Lung (tissue), 11 donors: ENCODE measurements at regions not wholly inside any gene's neighbourhood (a gene's known extent, or its start where the extent isn't known, plus 50 kb on each side); places are given as distances from the start of the nearest gene placed in this dataset.
"Not testable (repeated sequence)": the region's sequence is repeated elsewhere in the genome, so short reads cannot be mapped to it uniquely, and the experiment has no call there.

Experiments
- ATAC-seq: fragments of 200-7000 bp; cut with Tn5 transposase; one replicate; pipeline ENCODE4 v1.9.1; 2020; ENCODE audit warnings: moderate number of reproducible peaks; ENCODE audit not compliant: insufficient read depth, low FRiP score
- DNase-seq, 3 donors: peaks; one replicate each; pipeline ENCODE4 v3.0.0-alpha.2; 2013 to 2017
- H3K27ac ChIP-seq, 2 donors: one replicate each; pipeline ENCODE4 v1.5.1; 2013; ENCODE audit warnings: mild to moderate bottlenecking in 2 of 2, moderate library complexity in 2 of 2, control low read depth in 1 of 2, inconsistent platforms in 1 of 2, low read depth in 1 of 2, low read length in 1 of 2
- H3K27me3 ChIP-seq, 3 donors: one replicate each; pipeline ENCODE4 v1.5.1; 2013; ENCODE audit warnings: low read length in 2 of 3; ENCODE audit not compliant: control insufficient read depth in 3 of 3, insufficient read depth in 3 of 3
- H3K36me3 ChIP-seq, 4 donors: one replicate each; pipeline ENCODE4 v1.5.1; 2013; ENCODE audit warnings: low read length in 4 of 4, mild to moderate bottlenecking in 1 of 4, moderate library complexity in 1 of 4; ENCODE audit not compliant: control insufficient read depth in 4 of 4, insufficient read depth in 4 of 4
- H3K4me1 ChIP-seq, 5 donors: one replicate each; pipeline ENCODE4 v1.5.1; 2013; ENCODE audit warnings: low read length in 5 of 5, mild to moderate bottlenecking in 2 of 5, moderate library complexity in 1 of 5; ENCODE audit not compliant: control insufficient read depth in 5 of 5, insufficient read depth in 5 of 5
- H3K4me3 ChIP-seq: one replicate; pipeline ENCODE4 v1.5.1; 2013; ENCODE audit warnings: mild to moderate bottlenecking, control low read depth, moderate library complexity
- H3K9ac ChIP-seq, 2 donors: one replicate each; pipeline ENCODE4 v1.5.1; 2013; ENCODE audit warnings: low read length in 2 of 2, control low read depth in 1 of 2; ENCODE audit not compliant: insufficient read depth in 1 of 2
- H3K9me3 ChIP-seq, 4 donors: one replicate each; pipeline ENCODE4 v1.5.1; 2013; ENCODE audit warnings: low read length in 3 of 4, mild to moderate bottlenecking in 1 of 4, moderate library complexity in 1 of 4; ENCODE audit not compliant: control insufficient read depth in 4 of 4, insufficient read depth in 3 of 4
- CTCF ChIP-seq: IDR thresholded peaks from 2 replicates; pipeline ENCODE4 v1.5.1; 2012; ENCODE audit warnings: mild to moderate bottlenecking; ENCODE audit errors: control extremely low read depth, extremely low read depth
- WGBS, 2 donors: extraction: QIAGEN DNeasy Blood & Tissue Kit; methylation state at CpG; one replicate each; pipeline ENCODE4 v1.1.7; 2013; 5-methylcytosine and 5-hydroxymethylcytosine counted together
- donor health status: control.
- donor health status: control.
- donor health status: Bipolar disorder and iron deficiency.
- donor health status: healthy.
- donor health status: DM: yes; HTN: yes; CAD: no.

GRCh38 chr10:117626228-117626627, 83.7 kb downstream of the EMX2 start:
- ATAC-seq (no peak), DNase-seq (no peak)
- H3K27ac ChIP-seq = no peak overlapping the region
- H3K4me3 ChIP-seq = no peak overlapping the region
- TF ChIP-seq CTCF = no peak
- no peaks in the 10 kb centered on the region for H3K4me1 ChIP-seq
- no peak overlapping the region for H3K9ac ChIP-seq
- H3K36me3 ChIP-seq = no peaks in the 10 kb centered on the region
- H3K9me3 ChIP-seq = peaks cover 0 to 3% (median 0%) of the 10 kb centered on the region in 4 donors
- H3K27me3 ChIP-seq = peaks cover 0 to 5% (median 2%) of the 10 kb centered on the region in 3 donors
- WGBS, 2 donors = 84 to 92% methylated on average over 8 of the region's 8 CpGs

GRCh38 chr10:117627561-117627960, 85.0 kb downstream of the EMX2 start:
- no peak for DNase-seq
- no peak overlapping the region for H3K27ac ChIP-seq
- H3K36me3 ChIP-seq = no peaks in the 10 kb centered on the region
- no peak for ATAC-seq
- H3K27me3 ChIP-seq = peaks cover 0 to 2% (median 0%) of the 10 kb centered on the region in 3 donors
- peaks cover 0 to 3% (median 0%) of the 10 kb centered on the region in 4 donors for H3K9me3 ChIP-seq
- H3K4me3 ChIP-seq = no peak overlapping the region
- no peak for TF ChIP-seq CTCF
- 88 to 91% methylated on average over 4 of the region's 4 CpGs for WGBS, 2 donors
- no peaks in the 10 kb centered on the region for H3K4me1 ChIP-seq
- H3K9ac ChIP-seq = no peak overlapping the region

- H3K4me1 ChIP-seq, H3K27me3 ChIP-seq, H3K36me3 ChIP-seq, H3K4me3 ChIP-seq, H3K9ac ChIP-seq, H3K27ac ChIP-seq, H3K9me3 ChIP-seq, ATAC-seq, DNase-seq: not testable (repeated sequence)
- WGBS, 2 donors = 94 to 97% methylated on average over 9 of the region's 9 CpGs
Measured at GRCh38 chr10:117629717-117630116, 87.2 kb downstream of the EMX2 start.

GRCh38 chr10:117631276-117632145, 89.0 kb downstream of the EMX2 start:
- 74 to 77% methylated on average over 11 of the region's 11 CpGs for WGBS, 2 donors

More at GRCh38 chr10:117631276-117632145, 89.0 kb downstream of the EMX2 start:
- Histone ChIP-seq H3K27me3 (peaks cover 0 to 2% (median 0%) of the 10 kb centered on the region in 3 donors), H3K9me3 (peaks cover 0 to 3% (median 0%) of the 10 kb centered on the region in 4 donors), H3K36me3 (no peaks in the 10 kb centered on the region), H3K27ac (no peak overlapping the region), H3K4me1 (no peaks in the 10 kb centered on the region), H3K4me3 (no peak overlapping the region), H3K9ac (no peak overlapping the region)
- peak; percentile 23 to 32 (median 27) for DNase-seq
- no peak for TF ChIP-seq CTCF
- ATAC-seq = no peak
